GM21515 (cell line): ENCODE measurements at regions not wholly inside any gene's neighbourhood (a gene's known extent, or its start where the extent isn't known, plus 50 kb on each side); places are given as distances from the start of the nearest gene placed in this dataset.
"Not testable (repeated sequence)": the region's sequence is repeated elsewhere in the genome, so short reads cannot be mapped to it uniquely, and the experiment has no call there.

Experiments used
- ATAC-seq: cut with Tn5 transposase; IDR thresholded peaks from one replicate; pipeline ENCODE4 v1.9.1; 2021; ENCODE audit not compliant: unreplicated experiment

GRCh38 chr9:85878872-85879597 lies 61.9 kb upstream of the NAA35 start:
- ATAC-seq = not testable (repeated sequence)

GRCh38 chr9:85880507-85880906 lies 60.4 kb upstream of the NAA35 start:
- not testable (repeated sequence) for ATAC-seq

GRCh38 chr9:85884256-85884655 lies 56.7 kb upstream of the NAA35 start:
- ATAC-seq = no peak

- ATAC-seq = no peak
These were observed 50.0 kb upstream of the NAA35 start for GRCh38 chr9:85890962-85891361.
